ENCODE measurements at regions not wholly inside any gene's neighbourhood (a gene's known extent, or its start where the extent isn't known, plus 50 kb on each side); places are given as distances from the start of the nearest gene placed in this dataset.

DNA sequence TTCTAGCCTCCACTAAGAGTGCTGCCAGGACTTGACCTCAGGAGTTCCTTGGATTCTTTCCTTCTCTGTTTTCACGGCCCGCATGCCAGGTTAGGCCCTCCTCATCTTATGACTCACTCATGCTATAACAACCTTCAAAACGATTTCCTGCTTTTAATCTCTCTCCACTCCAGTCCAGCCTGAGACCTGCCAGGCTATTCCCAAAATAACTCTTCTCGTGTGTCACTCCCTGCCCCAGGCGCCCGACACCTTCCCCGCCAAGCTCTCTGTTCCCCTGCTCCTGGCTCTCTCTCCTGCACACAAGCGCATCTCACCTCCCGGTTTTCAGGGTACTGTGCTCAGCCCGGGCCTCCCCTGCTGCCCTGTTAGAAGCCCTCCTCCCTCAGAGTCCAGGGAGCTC is 64.1 kb upstream of the RPS6KA2 start:
- no peak overlapping the region for H3K4me3 ChIP-seq (ENCODE audit: low read depth, low read length)
- TF ChIP-seq CTCF (IDR thresholded peaks at IDR 0.05; ENCODE audit: low read depth, low read length, missing control alignments): no peak
- no peak for DNase-seq (ENCODE audit: low read depth)

DNA sequence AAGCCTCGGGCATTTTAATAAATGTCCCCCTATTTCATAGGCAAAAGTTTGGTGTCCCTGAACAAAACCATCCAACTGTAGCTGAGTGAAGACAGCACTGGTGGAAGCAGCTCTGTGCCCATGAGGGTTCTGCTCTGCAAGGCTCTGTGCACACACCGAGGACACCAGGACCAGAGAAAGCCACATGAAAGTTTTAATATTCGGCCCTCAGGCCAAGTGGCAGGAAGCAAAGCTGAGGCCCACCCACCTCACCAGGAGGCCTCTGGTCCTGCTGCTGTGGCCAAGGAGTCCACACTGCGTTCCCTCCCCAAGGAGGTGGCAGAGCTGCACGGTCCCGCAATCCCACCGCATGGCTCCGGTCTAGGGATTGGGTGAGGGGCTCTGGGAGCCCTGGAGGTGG is 62.6 kb upstream of the RPS6KA2 start:
- TF ChIP-seq CTCF (IDR thresholded peaks at IDR 0.05; ENCODE audit: low read depth, low read length, missing control alignments): no peak
- DNase-seq (ENCODE audit: low read depth): no peak
- H3K4me3 ChIP-seq (ENCODE audit: low read depth, low read length): no peak overlapping the region

- DNase-seq (ENCODE audit: low read depth): no peak
- H3K4me3 ChIP-seq (ENCODE audit: low read depth, low read length): no peak overlapping the region
- TF ChIP-seq CTCF (IDR thresholded peaks at IDR 0.05; ENCODE audit: low read depth, low read length, missing control alignments): no peak
Measured at GRCh38 chr6:166688901-166689300, 61.9 kb upstream of the RPS6KA2 start.

DNA sequence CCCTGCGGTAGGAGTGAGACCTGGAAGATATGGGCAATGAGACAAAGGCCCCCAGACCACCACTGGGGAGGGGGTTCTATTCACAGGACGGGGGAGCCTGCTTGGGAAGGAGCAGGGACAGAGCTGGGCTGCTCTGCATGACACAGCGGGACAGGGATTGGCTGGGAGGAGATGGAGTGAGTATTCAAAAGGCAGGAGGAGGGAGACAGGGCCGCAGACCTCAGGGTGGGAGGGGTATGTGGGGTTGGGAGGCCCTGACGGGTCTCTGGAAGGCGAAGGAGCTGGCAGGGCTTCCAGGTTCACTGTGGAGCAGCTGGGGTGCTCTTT is 60.8 kb upstream of the RPS6KA2 start:
- no peak for DNase-seq (ENCODE audit: low read depth)
- H3K4me3 ChIP-seq (ENCODE audit: low read depth, low read length): no peak overlapping the region
- TF ChIP-seq CTCF (IDR thresholded peaks at IDR 0.05; ENCODE audit: low read depth, low read length, missing control alignments): no peak

DNA sequence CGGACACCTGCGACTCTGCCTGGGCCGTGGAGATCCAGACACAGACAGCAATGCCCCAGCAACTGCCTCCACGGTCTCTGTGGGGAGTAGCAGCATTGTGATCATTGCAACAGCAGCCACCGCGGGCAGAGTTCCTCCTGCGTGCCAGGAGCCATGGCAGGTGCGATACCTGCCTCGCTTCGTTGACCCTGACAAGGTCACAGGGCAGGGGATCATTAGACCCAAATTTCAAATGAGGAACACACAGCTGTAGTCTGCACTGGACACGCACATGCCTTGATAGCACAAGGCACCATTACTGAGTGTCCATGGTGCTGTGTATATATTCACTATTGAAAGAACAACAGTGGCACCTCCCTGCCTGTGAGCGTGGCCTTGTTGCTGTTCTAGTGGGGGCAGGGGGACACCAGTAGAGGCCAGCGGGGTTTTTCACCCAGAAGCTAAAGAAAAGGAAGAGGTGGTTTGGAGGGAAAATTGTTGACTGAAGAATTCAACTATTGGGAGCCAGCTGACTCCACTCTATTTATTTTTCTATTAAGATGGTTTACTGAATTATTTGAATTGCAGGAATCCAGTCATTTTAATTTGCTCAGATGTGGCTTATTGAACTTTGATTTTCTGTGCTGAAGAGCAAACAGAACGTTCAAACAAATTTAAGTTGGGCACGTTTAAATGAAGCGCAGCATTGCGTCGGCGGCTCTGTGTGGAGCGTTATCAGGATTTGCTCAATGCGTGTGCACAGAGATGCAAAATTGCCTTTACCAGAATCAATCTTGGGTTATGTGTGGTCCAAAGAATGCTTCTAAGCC is 60.2 kb upstream of the RPS6KA2 start:
- TF ChIP-seq CTCF (IDR thresholded peaks at IDR 0.05; ENCODE audit: low read depth, low read length, missing control alignments): no peak
- H3K4me3 ChIP-seq (ENCODE audit: low read depth, low read length): no peak overlapping the region
- no peak for DNase-seq (ENCODE audit: low read depth)

DNA sequence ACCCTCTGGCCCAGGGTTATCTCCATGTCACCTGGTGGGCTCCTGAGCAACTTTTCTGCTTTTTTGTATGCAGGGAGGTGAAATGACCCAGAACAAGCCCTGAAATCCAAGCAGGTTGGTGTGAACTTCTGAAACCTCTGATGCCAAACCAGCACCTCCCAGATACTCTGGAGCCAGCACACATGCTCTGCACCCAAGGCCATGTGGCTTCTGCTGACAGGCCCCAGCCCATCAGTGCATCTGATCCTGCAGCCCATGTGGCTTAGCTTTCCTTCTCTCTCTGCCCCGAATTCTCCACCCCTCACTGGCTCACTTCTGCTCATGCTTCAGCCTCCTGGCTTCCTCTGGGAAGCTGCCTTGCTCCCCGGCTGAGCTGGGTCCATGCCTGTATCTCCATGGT is 59.3 kb upstream of the RPS6KA2 start:
- no peak overlapping the region for H3K4me3 ChIP-seq (ENCODE audit: low read depth, low read length)
- TF ChIP-seq CTCF (IDR thresholded peaks at IDR 0.05; ENCODE audit: low read depth, low read length, missing control alignments): no peak
- no peak for DNase-seq (ENCODE audit: low read depth)

DNA sequence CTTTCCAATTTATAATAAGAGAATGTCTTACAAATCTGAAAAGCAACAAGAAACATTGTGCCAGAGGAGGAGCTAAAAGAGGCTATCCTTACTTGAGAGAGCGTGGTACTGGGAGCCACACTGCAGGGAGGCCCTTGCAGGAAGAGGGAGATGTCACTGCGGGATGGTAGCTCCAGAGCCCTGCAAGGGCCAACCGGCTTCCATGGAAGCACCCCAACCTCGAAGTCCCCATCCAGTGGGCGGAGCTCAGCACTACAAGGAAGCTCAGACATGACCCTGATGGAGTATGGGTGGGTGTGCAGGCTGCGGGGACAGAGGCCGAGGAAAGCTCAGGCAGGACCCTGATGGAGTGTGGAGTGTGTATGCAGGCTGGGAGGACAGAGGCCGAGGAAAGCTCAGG is 57.8 kb upstream of the RPS6KA2 start:
- H3K4me3 ChIP-seq (ENCODE audit: low read depth, low read length): no peak overlapping the region
- no peak for TF ChIP-seq CTCF (IDR thresholded peaks at IDR 0.05; ENCODE audit: low read depth, low read length, missing control alignments)
- DNase-seq (ENCODE audit: low read depth): no peak
